ENCODE measurements at regions not wholly inside any gene's neighbourhood (a gene's known extent, or its start where the extent isn't known, plus 50 kb on each side); places are given as distances from the start of the nearest gene placed in this dataset.
"Not testable (repeated sequence)": the region's sequence is repeated elsewhere in the genome, so short reads cannot be mapped to it uniquely, and the experiment has no call there.

- ATAC-seq; H3K4me3 Mint-ChIP-seq; CTCF ChIA-PET; H3K36me3 Mint-ChIP-seq; H3K27ac Mint-ChIP-seq; H3K9me3 Mint-ChIP-seq (ENCODE audit: low read depth); H3K4me1 Mint-ChIP-seq; DNase-seq: not testable (repeated sequence)
- peaks cover 41% of the 10 kb centered on the region for H3K27me3 Mint-ChIP-seq
Observed at GRCh38 chr1:9445081-9445480, 94.2 kb upstream of the SLC25A33 start.

- DNase-seq, result no peak
- Mint-ChIP-seq H3K9me3 (ENCODE audit: low read depth) (no peaks in the 10 kb centered on the region), H3K27ac (no peak overlapping the region), H3K36me3 (no peaks in the 10 kb centered on the region), H3K27me3 (peaks cover 41% of the 10 kb centered on the region), H3K4me1 (no peaks in the 10 kb centered on the region), H3K4me3 (no peak overlapping the region)
- CTCF ChIA-PET, result interaction anchor here (0.8 kb wide), 1 partner anchor 44 kb away, joined by 3 read pairs; no protein-coding TSS in a partner anchor
- ATAC-seq, result no peak
Observed at GRCh38 chr1:9447215-9447960, 91.9 kb upstream of the SLC25A33 start.

GRCh38 chr1:9448132-9449109, 90.8 kb upstream of the SLC25A33 start:
- CTCF ChIA-PET, result interaction anchor here (1.4 to 1.6 kb wide), 2 partner anchors 159 to 182 kb away, joined by 4 to 5 read pairs; no protein-coding TSS in a partner anchor

DNA sequence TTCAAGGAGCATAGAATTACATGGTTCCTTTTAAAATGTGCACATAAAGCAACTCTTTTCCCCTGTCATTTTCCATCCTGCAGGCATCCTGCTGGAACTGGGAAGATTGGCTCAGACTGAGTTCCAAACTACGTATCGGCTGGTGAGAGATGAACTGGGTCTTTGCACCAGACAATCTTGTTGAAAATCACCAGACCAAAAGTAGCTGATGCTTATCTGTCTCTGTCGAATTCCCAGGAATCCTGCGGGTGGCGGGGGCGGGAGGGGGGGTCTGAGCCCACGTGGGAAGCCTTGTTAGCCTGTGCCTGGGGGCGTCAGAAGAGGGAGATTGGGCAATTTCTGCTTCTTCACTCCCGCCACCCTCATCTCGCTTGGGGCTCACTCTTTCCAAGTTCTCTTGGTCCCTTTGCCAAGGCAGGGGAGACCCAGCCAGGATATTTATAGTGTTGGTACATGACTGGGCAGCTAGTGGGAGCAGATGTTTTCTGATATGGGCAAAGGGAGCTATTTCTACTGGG, 90.1 kb upstream of the SLC25A33 start:
- ATAC-seq (no peak), DNase-seq (no peak)
- Mint-ChIP-seq H3K36me3 (no peaks in the 10 kb centered on the region), H3K9me3 (ENCODE audit: low read depth) (no peaks in the 10 kb centered on the region), H3K4me3 (no peak overlapping the region), H3K27me3 (peaks cover 32% of the 10 kb centered on the region), H3K27ac (no peak overlapping the region), H3K4me1 (no peaks in the 10 kb centered on the region)
- CTCF ChIA-PET, result interaction anchor here (1.4 to 1.6 kb wide), 2 partner anchors 160 to 182 kb away, joined by 4 to 5 read pairs; no protein-coding TSS in a partner anchor

More at GRCh38 chr1:9448132-9449109, 90.8 kb upstream of the SLC25A33 start:
- Mint-ChIP-seq H3K27me3 (peaks cover 36% of the 10 kb centered on the region), H3K27ac (no peak overlapping the region), H3K36me3 (no peaks in the 10 kb centered on the region), H3K4me3 (no peak overlapping the region), H3K9me3 (ENCODE audit: low read depth) (no peaks in the 10 kb centered on the region), H3K4me1 (no peaks in the 10 kb centered on the region)
- DNase-seq (no peak), ATAC-seq (no peak)

- Mint-ChIP-seq H3K4me3 (no peak overlapping the region), H3K27me3 (peaks cover 32% of the 10 kb centered on the region), H3K4me1 (no peaks in the 10 kb centered on the region), H3K36me3 (no peaks in the 10 kb centered on the region), H3K9me3 (ENCODE audit: low read depth) (no peaks in the 10 kb centered on the region), H3K27ac (no peak overlapping the region)
- CTCF ChIA-PET, result interaction anchor here (1.6 kb wide), 1 partner anchor 183 kb away, joined by 4 read pairs; no protein-coding TSS in a partner anchor
- ATAC-seq (no peak), DNase-seq (no peak)
Observed at GRCh38 chr1:9449976-9450696, 89.1 kb upstream of the SLC25A33 start.

DNA sequence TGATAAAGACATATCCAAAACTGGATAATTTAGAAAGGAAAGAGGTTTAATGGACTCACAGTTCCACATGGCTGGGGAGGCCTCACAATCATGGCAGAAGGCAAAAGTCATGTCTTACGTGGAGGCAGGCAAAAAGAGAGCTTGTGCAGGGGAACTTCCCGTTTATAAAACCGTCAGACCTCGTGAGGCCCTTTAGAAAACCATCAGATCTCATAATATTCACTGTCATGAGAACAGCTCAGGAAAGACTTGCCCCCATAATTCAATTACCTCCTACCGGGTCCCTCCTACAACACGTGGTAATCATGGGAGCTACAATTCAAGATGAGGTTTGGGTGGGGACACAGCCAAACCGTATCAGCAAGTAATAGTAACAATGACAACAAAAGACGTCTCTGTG, 88.2 kb upstream of the SLC25A33 start:
- no peak overlapping the region for H3K27ac Mint-ChIP-seq
- CTCF ChIA-PET, result no interaction called here
- peaks cover 35% of the 10 kb centered on the region for H3K27me3 Mint-ChIP-seq
- H3K4me3 Mint-ChIP-seq, result no peak overlapping the region
- no peak for DNase-seq
- ATAC-seq, result no peak
- H3K4me1 Mint-ChIP-seq, result no peaks in the 10 kb centered on the region
- no peaks in the 10 kb centered on the region for H3K36me3 Mint-ChIP-seq
- no peaks in the 10 kb centered on the region for H3K9me3 Mint-ChIP-seq (ENCODE audit: low read depth)

- DNase-seq, result no peak
- ATAC-seq, result no peak
- CTCF ChIA-PET, result interaction anchor here (0.8 to 8.6 kb wide), 4 partner anchors 12 to 186 kb away, joined by 3 to 64 read pairs (median 4); no protein-coding TSS in a partner anchor
Observed at GRCh38 chr1:9452516-9453140, 86.6 kb upstream of the SLC25A33 start.

GRCh38 chr1:9453375-9453774, 85.9 kb upstream of the SLC25A33 start:
- H3K9me3 Mint-ChIP-seq (ENCODE audit: low read depth), result no peaks in the 10 kb centered on the region
- peaks cover 39% of the 10 kb centered on the region for H3K27me3 Mint-ChIP-seq
- CTCF ChIA-PET, result interaction anchor here (3.8 to 8.6 kb wide), 2 partner anchors 163 to 186 kb away, joined by 64 to 65 read pairs; partner anchors contain the start of gene SPSB1

More at GRCh38 chr1:9452516-9453140, 86.6 kb upstream of the SLC25A33 start:
- peaks cover 40% of the 10 kb centered on the region for H3K27me3 Mint-ChIP-seq
- no peak overlapping the region for H3K27ac Mint-ChIP-seq
- H3K36me3 Mint-ChIP-seq, result no peaks in the 10 kb centered on the region
- no peak overlapping the region for H3K4me3 Mint-ChIP-seq
- H3K4me1 Mint-ChIP-seq, result no peaks in the 10 kb centered on the region
- H3K9me3 Mint-ChIP-seq (ENCODE audit: low read depth), result no peaks in the 10 kb centered on the region

DNA sequence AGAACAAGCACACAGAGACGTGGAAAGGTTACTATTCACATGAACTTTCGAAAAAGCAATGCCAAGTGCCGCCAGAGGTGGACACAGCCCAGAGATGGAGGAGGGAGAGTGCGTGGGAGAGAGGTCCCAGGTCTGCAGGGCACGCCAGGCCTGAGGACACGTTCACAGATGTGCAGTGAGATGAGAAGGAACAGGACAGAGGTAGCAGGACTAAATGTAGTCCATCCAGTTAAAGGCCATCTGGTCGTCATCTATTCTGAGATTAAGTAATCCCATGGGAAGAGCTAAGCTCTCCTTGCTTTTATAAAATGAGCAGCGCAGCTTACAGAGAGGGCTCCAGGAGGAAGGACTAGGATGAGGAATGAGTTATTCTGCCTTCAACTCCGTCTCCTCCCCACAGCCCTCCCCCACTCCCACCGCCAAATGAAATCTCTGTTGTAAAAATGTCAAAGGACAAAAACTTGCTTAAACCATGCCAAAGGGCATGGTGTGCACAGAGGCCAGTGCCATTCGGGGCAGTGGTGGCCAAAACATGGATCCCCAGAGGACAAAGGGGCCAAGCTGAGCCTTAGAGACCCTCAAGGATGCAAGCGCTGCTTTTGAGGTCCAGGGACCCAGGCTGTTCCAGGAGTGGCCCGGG, 85.4 kb upstream of the SLC25A33 start:
- DNase-seq (no peak), ATAC-seq (no peak)
- Mint-ChIP-seq H3K4me3 (no peak overlapping the region), H3K9me3 (ENCODE audit: low read depth) (no peaks in the 10 kb centered on the region), H3K4me1 (no peaks in the 10 kb centered on the region), H3K27ac (no peak overlapping the region), H3K27me3 (peaks cover 34% of the 10 kb centered on the region), H3K36me3 (no peaks in the 10 kb centered on the region)
- CTCF ChIA-PET, result interaction anchor here (1.5 to 8.6 kb wide), 3 partner anchors 31 to 187 kb away, joined by 4 to 65 read pairs (median 64); partner anchors contain the start of gene SPSB1

More at GRCh38 chr1:9453375-9453774, 85.9 kb upstream of the SLC25A33 start:
- H3K36me3 Mint-ChIP-seq, result no peaks in the 10 kb centered on the region
- no peak overlapping the region for H3K4me3 Mint-ChIP-seq
- H3K27ac Mint-ChIP-seq, result no peak overlapping the region
- ATAC-seq, result no peak
- no peaks in the 10 kb centered on the region for H3K4me1 Mint-ChIP-seq
- no peak for DNase-seq

DNA sequence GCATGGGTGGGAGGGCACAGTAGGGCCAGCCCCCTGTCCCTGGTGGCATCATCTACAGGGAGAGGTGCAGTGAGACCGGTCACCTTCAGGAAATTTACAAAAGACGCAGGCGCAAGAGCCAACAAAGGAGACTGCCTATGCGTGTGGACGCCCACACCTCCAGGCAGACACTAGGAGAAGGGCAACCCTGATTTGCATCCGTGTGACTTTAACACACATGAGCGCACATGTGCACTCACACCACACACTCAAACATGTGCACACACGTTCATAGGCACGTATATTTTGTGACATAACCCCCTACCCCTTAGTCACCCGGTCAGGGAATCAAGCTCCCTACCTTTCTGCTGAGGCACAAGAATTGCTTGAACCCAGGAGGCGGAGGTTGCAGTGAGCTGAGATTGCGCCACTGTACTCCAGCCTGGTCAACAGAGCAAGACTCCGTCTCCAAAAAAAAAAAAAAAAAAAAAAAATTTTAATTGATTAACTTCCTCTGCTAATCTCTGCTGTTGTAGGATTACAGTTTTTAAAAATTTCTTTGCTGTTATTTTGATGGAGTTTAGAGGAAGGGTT, 84.7 kb upstream of the SLC25A33 start:
- Mint-ChIP-seq H3K9me3 (ENCODE audit: low read depth) (no peaks in the 10 kb centered on the region), H3K4me1 (no peaks in the 10 kb centered on the region), H3K36me3 (no peaks in the 10 kb centered on the region), H3K27ac (no peak overlapping the region), H3K27me3 (peaks cover 35% of the 10 kb centered on the region), H3K4me3 (no peak overlapping the region)
- no peak for DNase-seq
- no peak for ATAC-seq
- CTCF ChIA-PET, result interaction anchor here (0.8 to 8.6 kb wide), 8 partner anchors 26 to 188 kb away, joined by 3 to 65 read pairs (median 3); partner anchors contain the start of gene SPSB1

DNA sequence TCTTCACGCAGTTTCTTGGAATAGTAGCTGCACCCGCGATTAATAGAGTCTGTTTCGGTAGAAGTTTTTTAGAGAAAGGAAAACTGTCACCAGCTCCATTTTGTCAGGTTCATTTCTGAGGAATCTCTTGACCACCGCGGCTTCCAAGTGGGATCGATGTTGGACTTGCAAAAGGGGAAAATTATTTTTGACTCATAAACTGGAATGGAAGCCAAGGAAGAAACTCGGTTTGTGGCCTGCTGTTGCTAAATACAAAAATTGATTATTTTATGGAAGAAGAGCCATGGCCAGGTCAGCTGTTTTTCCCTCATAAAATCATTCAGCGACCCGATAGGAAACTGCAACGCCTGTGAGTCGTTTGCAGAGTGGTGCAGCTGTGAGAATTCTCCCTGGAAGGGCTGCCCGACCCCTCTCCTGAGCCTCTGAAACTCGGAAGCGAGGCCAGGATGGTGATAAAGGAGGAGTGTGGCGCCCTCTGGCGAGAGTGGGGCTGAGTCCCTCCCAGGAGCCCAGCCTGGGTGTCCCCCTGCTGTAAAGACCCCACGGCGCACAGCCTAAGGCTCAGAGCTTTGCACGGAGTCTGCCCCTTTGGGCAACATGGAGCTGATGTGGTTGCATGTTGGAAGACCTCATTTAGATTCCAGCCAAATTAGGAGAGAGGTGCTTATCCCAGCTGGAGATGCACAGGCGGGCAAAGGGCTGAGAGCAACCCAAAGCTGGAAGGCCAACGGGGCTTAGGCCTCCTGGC, 83.6 kb upstream of the SLC25A33 start:
- CTCF ChIA-PET, result interaction anchor here (0.6 to 8.6 kb wide), 22 partner anchors 18 to 345 kb away, joined by 3 to 65 read pairs (median 4); partner anchors contain the start of genes H6PD and SPSB1
- DNase-seq, result peak; percentile 68
- Mint-ChIP-seq H3K9me3 (ENCODE audit: low read depth) (no peaks in the 10 kb centered on the region), H3K36me3 (no peaks in the 10 kb centered on the region), H3K27me3 (peaks cover 32% of the 10 kb centered on the region), H3K4me1 (no peaks in the 10 kb centered on the region), H3K4me3 (no peak overlapping the region), H3K27ac (no peak overlapping the region)
- peak; percentile 78 for ATAC-seq
